Testis (tissue), 2 donors: ENCODE measurements at regions not wholly inside any gene's neighbourhood (a gene's known extent, or its start where the extent isn't known, plus 50 kb on each side); places are given as distances from the start of the nearest gene placed in this dataset.

ENCODE experiments used
- DNase-seq: peaks from one replicate; pipeline ENCODE4 v3.0.0-alpha.2; 2019
- H3K27ac ChIP-seq, 2 donors: fragments of 200-600 bp; sonication (generic); one replicate each; pipeline ENCODE4 v1.5.1; 2019
- H3K27me3 ChIP-seq: fragments of 200-600 bp; sonication (generic); one replicate; pipeline ENCODE4 v1.5.1; 2019
- H3K36me3 ChIP-seq: fragments of 200-600 bp; sonication (generic); one replicate; pipeline ENCODE4 v1.5.1; 2017; ENCODE audit warnings: low read depth; ENCODE audit errors: missing control alignments
- H3K4me1 ChIP-seq: fragments of 200-600 bp; sonication (generic); one replicate; pipeline ENCODE4 v1.5.1; 2019
- H3K4me3 ChIP-seq, 2 donors: fragments of 200-600 bp; sonication (generic); one replicate each; pipeline ENCODE4 v1.5.1; 2017 to 2019
- H3K9me3 ChIP-seq: fragments of 200-600 bp; sonication (generic); one replicate; pipeline ENCODE4 v1.5.1; 2017
- POLR2A ChIP-seq: fragments of 450-650 bp; IDR thresholded peaks from one replicate; pipeline ENCODE4 v1.6.1; 2017; ENCODE audit warnings: antibody characterized with exemption, mild to moderate bottlenecking, moderate library complexity
- WGBS, 2 donors: methylation state at CpG; one replicate each; pipeline ENCODE4 v1.1.5; 2018; 5-methylcytosine and 5-hydroxymethylcytosine counted together
- intact Hi-C: fragments of 100-400 bp; cut with DNase I; formaldehyde crosslinking; loops from one replicate; pipeline ENCODE4 v1.15.1; 2023; ENCODE audit warnings: low total_unique reads
- TF ChIP-seq, protein P1 (sequence below), 3 experiments: fragments of 450-650 bp in 2 of 3; fragments of 200-600 bp in 1 of 3; sonication (generic) in 1 of 3; IDR thresholded peaks; one replicate each; pipeline ENCODE4 v1.5.1; 2016 to 2019; ENCODE audit warnings: antibody characterized with exemption in 3 of 3, mild to moderate bottlenecking in 2 of 3, moderate library complexity in 1 of 3

DNA sequence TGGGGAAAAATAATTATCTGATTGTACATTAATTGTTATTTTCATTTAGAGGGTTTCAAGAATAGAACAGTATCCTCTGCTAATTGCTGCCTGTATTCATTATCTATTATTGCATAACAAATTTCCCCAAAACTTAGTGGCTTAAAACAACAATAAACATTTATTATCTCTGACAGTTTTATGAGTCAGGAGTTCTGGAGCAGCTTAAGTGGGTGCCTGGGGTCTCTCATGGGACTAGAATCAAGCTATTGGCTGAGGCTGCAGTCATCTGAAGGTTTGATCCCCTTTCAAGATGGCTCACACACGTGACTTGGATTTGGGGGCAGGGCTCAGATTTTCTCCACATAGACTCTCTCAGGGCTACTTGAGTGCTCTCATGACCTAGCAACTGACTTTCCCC, 98.1 kb upstream of the JADE1 start:
- Histone ChIP-seq H3K4me3 (no peak overlapping the region), H3K9me3 (no peaks in the 10 kb centered on the region), H3K36me3 (no peaks in the 10 kb centered on the region), H3K27ac (peak overlapping the region in 1 of 2 donors; percentile 66), H3K27me3 (no peaks in the 10 kb centered on the region), H3K4me1 (peaks cover 15% of the 10 kb centered on the region)
- intact Hi-C loops, result no loop called here
- no peak for TF ChIP-seq POLR2A
- TF ChIP-seq, protein P1, sequence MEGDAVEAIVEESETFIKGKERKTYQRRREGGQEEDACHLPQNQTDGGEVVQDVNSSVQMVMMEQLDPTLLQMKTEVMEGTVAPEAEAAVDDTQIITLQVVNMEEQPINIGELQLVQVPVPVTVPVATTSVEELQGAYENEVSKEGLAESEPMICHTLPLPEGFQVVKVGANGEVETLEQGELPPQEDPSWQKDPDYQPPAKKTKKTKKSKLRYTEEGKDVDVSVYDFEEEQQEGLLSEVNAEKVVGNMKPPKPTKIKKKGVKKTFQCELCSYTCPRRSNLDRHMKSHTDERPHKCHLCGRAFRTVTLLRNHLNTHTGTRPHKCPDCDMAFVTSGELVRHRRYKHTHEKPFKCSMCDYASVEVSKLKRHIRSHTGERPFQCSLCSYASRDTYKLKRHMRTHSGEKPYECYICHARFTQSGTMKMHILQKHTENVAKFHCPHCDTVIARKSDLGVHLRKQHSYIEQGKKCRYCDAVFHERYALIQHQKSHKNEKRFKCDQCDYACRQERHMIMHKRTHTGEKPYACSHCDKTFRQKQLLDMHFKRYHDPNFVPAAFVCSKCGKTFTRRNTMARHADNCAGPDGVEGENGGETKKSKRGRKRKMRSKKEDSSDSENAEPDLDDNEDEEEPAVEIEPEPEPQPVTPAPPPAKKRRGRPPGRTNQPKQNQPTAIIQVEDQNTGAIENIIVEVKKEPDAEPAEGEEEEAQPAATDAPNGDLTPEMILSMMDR (IDR thresholded peaks at IDR 0.05), result no peak
- DNase-seq, result no peak
- 67 to 79% methylated on average over 1 of the region's 1 CpG for whole genome bisulfite sequencing, 2 donors

- Histone ChIP-seq H3K27me3 (no peaks in the 10 kb centered on the region), H3K4me1 (peaks cover 15% of the 10 kb centered on the region), H3K9me3 (no peaks in the 10 kb centered on the region), H3K4me3 (no peak overlapping the region), H3K27ac (no peak overlapping the region), H3K36me3 (no peaks in the 10 kb centered on the region)
- no peak for DNase-seq
- WGBS, 2 donors, result 55 to 57% methylated on average over 4 of the region's 4 CpGs
- TF ChIP-seq, protein P1 (IDR thresholded peaks at IDR 0.05), result no peak
- no peak for TF ChIP-seq POLR2A
- intact Hi-C loops, result no loop called here
These were observed 100.2 kb upstream of the JADE1 start for GRCh38 chr4:128709268-128709667.

- 40 to 49% methylated on average over 6 of the region's 6 CpGs for WGBS, 2 donors
- no peaks in the 10 kb centered on the region for H3K9me3 ChIP-seq
- intact Hi-C loops, result no loop called here
- H3K27ac ChIP-seq, result no peak overlapping the region
- H3K36me3 ChIP-seq, result no peaks in the 10 kb centered on the region
- H3K4me1 ChIP-seq, result peaks cover 5% of the 10 kb centered on the region
- H3K4me3 ChIP-seq, result no peak overlapping the region
- TF ChIP-seq, protein P1 (IDR thresholded peaks at IDR 0.05), result no peak
- TF ChIP-seq POLR2A, result no peak
- DNase-seq, result no peak
- no peaks in the 10 kb centered on the region for H3K27me3 ChIP-seq
These were observed 101.6 kb upstream of the JADE1 start for GRCh38 chr4:128707864-128708263.

- intact Hi-C loops, result no loop called here
- H3K4me1 ChIP-seq, result no peaks in the 10 kb centered on the region
- no peak for TF ChIP-seq POLR2A
- TF ChIP-seq, protein P1 (IDR thresholded peaks at IDR 0.05), result no peak
- WGBS, 2 donors, result 93 to 95% methylated on average over 14 of the region's 14 CpGs
- H3K27me3 ChIP-seq, result no peaks in the 10 kb centered on the region
- H3K4me3 ChIP-seq, result no peak overlapping the region
- no peak for DNase-seq
- H3K9me3 ChIP-seq, result no peaks in the 10 kb centered on the region
- no peak overlapping the region for H3K27ac ChIP-seq
- H3K36me3 ChIP-seq, result no peaks in the 10 kb centered on the region
These were observed 105.6 kb upstream of the JADE1 start for GRCh38 chr4:128703948-128704347.

GRCh38 chr4:128700659-128701350, 108.7 kb upstream of the JADE1 start:
- Histone ChIP-seq H3K27me3 (no peaks in the 10 kb centered on the region), H3K9me3 (no peaks in the 10 kb centered on the region), H3K4me3 (no peak overlapping the region), H3K27ac (no peak overlapping the region), H3K36me3 (no peaks in the 10 kb centered on the region), H3K4me1 (no peaks in the 10 kb centered on the region)
- DNase-seq, result no peak
- intact Hi-C loops, result no loop called here
- TF ChIP-seq POLR2A, result no peak
- TF ChIP-seq, protein P1 (IDR thresholded peaks at IDR 0.05), result no peak
- WGBS, 2 donors, result 96 to 100% methylated on average over 1 of the region's 1 CpG
